H1 (cell line): ENCODE measurements at regions not wholly inside any gene's neighbourhood (a gene's known extent, or its start where the extent isn't known, plus 50 kb on each side); places are given as distances from the start of the nearest gene placed in this dataset.

Source experiments
- CTCF ChIA-PET: fragments of 300-600 bp; sonication (Branson Sonifier 250); formaldehyde crosslinking; loops from one replicate; lab custom pipeline; 2021; ENCODE audit not compliant: partially characterized antibody; lab: Charles Lee
- POLR2A ChIA-PET: fragments of 300-600 bp; sonication (Branson Sonifier 250); formaldehyde crosslinking; loops from one replicate; lab custom pipeline; 2021; ENCODE audit warnings: inconsistent platforms; ENCODE audit not compliant: partially characterized antibody; lab: Charles Lee
- DNase-seq, 2 experiments: peaks; one replicate each; pipeline versions ENCODE4 v3.0.0 to v3.0.0-alpha.2; 2010 to 2022; ENCODE audit warnings: low spot score in 2 of 2, low read depth in 1 of 2, mixed read lengths in 1 of 2
- FAIRE-seq: peaks from 2 replicates; lab custom pipeline; 2011; peaks lifted over from hg19 to GRCh38; lab: Jason Lieb, UNC
- H2AFZ ChIP-seq: 2 replicates; pipeline ENCODE4 v1.8.1; 2012; ENCODE audit warnings: low read length, inconsistent platforms
- H2AK5ac ChIP-seq: 2 replicates; pipeline ENCODE4 v1.6.1; 2013; ENCODE audit warnings: low read depth, low read length
- H2BK120ac ChIP-seq: replicated peaks from 2 replicates; pipeline ENCODE3; 2013; ENCODE audit warnings: low read depth, low read length, inconsistent platforms
- H2BK12ac ChIP-seq: 2 replicates; pipeline ENCODE4 v1.6.1; 2013; ENCODE audit warnings: low read depth, low read length
- H2BK15ac ChIP-seq: 2 replicates; pipeline ENCODE4 v1.6.1; 2013; ENCODE audit warnings: low read length
- H2BK20ac ChIP-seq: 2 replicates; pipeline ENCODE4 v1.6.1; 2013; ENCODE audit warnings: low read length
- H2BK5ac ChIP-seq: 2 replicates; pipeline ENCODE4 v1.6.1; 2013; ENCODE audit warnings: low read depth, low read length
- H3K14ac ChIP-seq: 2 replicates; pipeline ENCODE4 v1.6.1; 2013; ENCODE audit warnings: inconsistent platforms; ENCODE audit not compliant: insufficient read length
- H3K18ac ChIP-seq: 2 replicates; pipeline ENCODE4 v1.6.1; 2013; ENCODE audit warnings: low read length; ENCODE audit errors: extremely low read depth
- H3K23ac ChIP-seq: 2 replicates; pipeline ENCODE4 v1.6.1; 2013; ENCODE audit warnings: inconsistent platforms; ENCODE audit not compliant: insufficient read length
- H3K23me2 ChIP-seq: 2 replicates; pipeline ENCODE4 v1.6.1; 2013; ENCODE audit warnings: low read depth, low read length
- H3K27ac ChIP-seq: 2 replicates; pipeline ENCODE4 v1.6.1; 2011; ENCODE audit warnings: low read depth, low read length, inconsistent platforms
- H3K27me3 ChIP-seq, 4 experiments: replicated peaks in 1 of 4; 1 replicate in 1 of 4; 2 replicates in 3 of 4; pipeline versions ENCODE4 v1.6.1 to v1.8.1; 2011 to 2013; ENCODE audit warnings: low read length in 3 of 4, mild to moderate bottlenecking in 3 of 4, inconsistent platforms in 2 of 4, mixed read lengths in 2 of 4, moderate library complexity in 1 of 4; ENCODE audit not compliant: control insufficient read depth in 3 of 4, insufficient read depth in 3 of 4; ENCODE audit errors: extremely low read depth in 1 of 4
- H3K36me3 ChIP-seq, 4 experiments: 2 replicates each; pipeline versions ENCODE4 v1.6.1 to v1.8.1; 2011 to 2013; ENCODE audit warnings: mild to moderate bottlenecking in 4 of 4, low read length in 3 of 4, moderate library complexity in 2 of 4, control low read depth in 1 of 4, inconsistent platforms in 1 of 4; ENCODE audit not compliant: insufficient read depth in 4 of 4, control insufficient read depth in 2 of 4
- H3K4ac ChIP-seq: replicated peaks from 2 replicates; pipeline ENCODE3; 2013; ENCODE audit warnings: low read length, low read depth, mixed read lengths, inconsistent platforms; ENCODE audit not compliant: insufficient read length
- H3K4me1 ChIP-seq, 4 experiments: replicated peaks in 1 of 4; 1 replicate in 1 of 4; 2 replicates in 3 of 4; pipeline versions ENCODE4 v1.6.1 to v1.8.1; 2011 to 2013; ENCODE audit warnings: low read length in 3 of 4, inconsistent platforms in 2 of 4, mixed read lengths in 1 of 4; ENCODE audit not compliant: insufficient read depth in 4 of 4, control insufficient read depth in 3 of 4
- H3K4me2 ChIP-seq, 2 experiments: 2 replicates each; pipeline versions ENCODE4 v1.6.1 to v1.8.1; 2011 to 2013; ENCODE audit warnings: low read depth in 2 of 2, low read length in 2 of 2, control low read depth in 1 of 2, inconsistent platforms in 1 of 2, mild to moderate bottlenecking in 1 of 2; ENCODE audit not compliant: insufficient read depth in 1 of 2
- H3K4me3 ChIP-seq, 4 experiments: fragments of 200-600, 300-600 bp in 1 of 4; sonication (generic), shearing (Covaris generic), sonication (Bioruptor Twin) in 1 of 4; 2 replicates each; pipeline versions ENCODE4 v1.5.1 to v1.8.1; 2011 to 2016; ENCODE audit warnings: low read length in 4 of 4, low read depth in 3 of 4, control low read depth in 2 of 4, inconsistent platforms in 2 of 4, mild to moderate bottlenecking in 2 of 4, mixed read lengths in 1 of 4, moderate library complexity in 1 of 4; ENCODE audit not compliant: insufficient read depth in 2 of 4; ENCODE audit errors: extremely low read depth in 1 of 4
- H3K56ac ChIP-seq: replicated peaks from 2 replicates; pipeline ENCODE3; 2013; ENCODE audit warnings: low read depth, mild to moderate bottlenecking, mixed read lengths, low read length, inconsistent platforms; ENCODE audit not compliant: insufficient read length
- H3K79me1 ChIP-seq: 2 replicates; pipeline ENCODE4 v1.6.1; 2013; ENCODE audit warnings: low read depth, low read length, control low read depth
- H3K79me2 ChIP-seq, 2 experiments: 2 replicates each; pipeline versions ENCODE4 v1.6.1 to v1.8.1; 2012 to 2013; ENCODE audit warnings: low read length in 2 of 2, mild to moderate bottlenecking in 2 of 2, inconsistent platforms in 1 of 2; ENCODE audit not compliant: insufficient read depth in 2 of 2, control insufficient read depth in 1 of 2
- H3K9ac ChIP-seq, 4 experiments: replicated peaks in 1 of 4; 1 replicate in 1 of 4; 2 replicates in 3 of 4; pipeline versions ENCODE4 v1.6.1 to v1.8.1; 2011 to 2013; ENCODE audit warnings: low read depth in 3 of 4, low read length in 3 of 4, control low read depth in 2 of 4, mild to moderate bottlenecking in 2 of 4, moderate library complexity in 2 of 4, inconsistent platforms in 1 of 4; ENCODE audit errors: extremely low read depth in 1 of 4
- H3K9me3 ChIP-seq, 2 experiments: 2 replicates each; pipeline versions ENCODE4 v1.6.1 to v1.8.1; 2012 to 2013; ENCODE audit warnings: mild to moderate bottlenecking in 2 of 2, moderate library complexity in 2 of 2, control low read depth in 1 of 2, inconsistent platforms in 1 of 2, low read depth in 1 of 2, low read length in 1 of 2, mixed read lengths in 1 of 2; ENCODE audit not compliant: insufficient read depth in 2 of 2
- H4K20me1 ChIP-seq, 2 experiments: replicated peaks in 1 of 2; 2 replicates each; pipeline versions ENCODE3 to v1.8.1; 2011 to 2013; ENCODE audit warnings: inconsistent platforms in 2 of 2, low read length in 2 of 2, mild to moderate bottlenecking in 1 of 2; ENCODE audit not compliant: insufficient read depth in 2 of 2, control insufficient read depth in 1 of 2
- H4K5ac ChIP-seq: 2 replicates; pipeline ENCODE4 v1.6.1; 2013; ENCODE audit warnings: low read length, low read depth, mixed read lengths, inconsistent platforms; ENCODE audit not compliant: insufficient read length
- H4K8ac ChIP-seq: 2 replicates; pipeline ENCODE4 v1.8.0; 2013; ENCODE audit warnings: mild to moderate bottlenecking, moderate library complexity, low read length, inconsistent platforms; ENCODE audit not compliant: insufficient read depth; ENCODE audit errors: extremely low read depth
- H4K91ac ChIP-seq: replicated peaks from 2 replicates; pipeline ENCODE3; 2013; ENCODE audit warnings: low read length, mixed read lengths, inconsistent platforms; ENCODE audit not compliant: insufficient read length
- BCL11A ChIP-seq, 2 experiments: IDR thresholded peaks; one replicate each; pipeline ENCODE4 v1.6.1; 2011; ENCODE audit warnings: low read depth in 2 of 2, low read length in 2 of 2, mild to moderate bottlenecking in 2 of 2
- CHD2 ChIP-seq: IDR thresholded peaks from 2 replicates; pipeline ENCODE4 v1.6.1; 2012; ENCODE audit warnings: low read length, improper control_type of control experiment
- EZH2 ChIP-seq: fragments of 200-600 bp; sonication (generic); IDR thresholded peaks from 2 replicates; pipeline ENCODE4 v1.7.1; 2012; ENCODE audit warnings: low read depth, mild to moderate bottlenecking, moderate library complexity, low read length, inconsistent platforms; ENCODE audit not compliant: severe bottlenecking
- HDAC2 ChIP-seq, 2 experiments: fragments of 300-600 bp in 1 of 2; sonication (generic) in 1 of 2; IDR thresholded peaks; 2 replicates each; pipeline ENCODE4 v1.6.1; 2011 to 2012; ENCODE audit warnings: low read depth in 2 of 2, low read length in 2 of 2, mild to moderate bottlenecking in 2 of 2, moderate library complexity in 2 of 2, borderline replicate concordance in 1 of 2, inconsistent platforms in 1 of 2
- KDM5A ChIP-seq: fragments of 200-600 bp; IDR thresholded peaks from 2 replicates; pipeline ENCODE4 v1.7.1; 2012; ENCODE audit warnings: mild to moderate bottlenecking, low read length, inconsistent platforms, mixed read lengths
- MAFK ChIP-seq: IDR thresholded peaks from 2 replicates; pipeline ENCODE4 v1.6.1; 2012; ENCODE audit warnings: low read depth, mild to moderate bottlenecking, improper control_type of control experiment, low read length
- SIRT6 ChIP-seq: IDR thresholded peaks from one replicate; pipeline ENCODE4 v1.7.1; 2012; ENCODE audit warnings: low read length, inconsistent platforms
- SP1 ChIP-seq: IDR thresholded peaks from 2 replicates; pipeline ENCODE4 v1.6.1; 2011; ENCODE audit warnings: low read depth, low read length
- SP2 ChIP-seq: IDR thresholded peaks from 2 replicates; pipeline ENCODE4 v1.6.1; 2012; ENCODE audit warnings: mild to moderate bottlenecking, low read length, inconsistent platforms
- WGBS, 2 experiments: shearing (Covaris generic) in 1 of 2; methylation state at CpG; one replicate each; pipeline versions ENCODE4 v1.1.6 to v1.1.7; 2013 to 2015; ENCODE audit warnings: low lambda C conversion rate in 2 of 2, mixed read lengths in 2 of 2, inconsistent platforms in 1 of 2, low coverage in 1 of 2, missing lambda C conversion rate in 1 of 2; ENCODE audit not compliant: insufficient replicate concordance in 2 of 2, insufficient coverage in 1 of 2, insufficient read length in 1 of 2; ENCODE audit errors: extremely low coverage in 1 of 2, missing lambda C conversion rate in 1 of 2; 5-methylcytosine and 5-hydroxymethylcytosine counted together

- DNase-seq: no peak
- Histone ChIP-seq H3K79me2 (0 out of 4 replicates have a peak, but pooled peaks cover 0 to 6% of the 10 kb centered on the region in 2 experiments), H3K4ac (no peak overlapping the region), H3K9ac (no peak overlapping the region), H2BK5ac (no peak overlapping the region), H3K23me2 (no peaks in the 10 kb centered on the region; the same call in 1 of the 2 replicates), H3K36me3 (no peaks in the 10 kb centered on the region), H2AK5ac (no peak overlapping the region), H3K4me2 (no peak overlapping the region), H3K14ac (no peak overlapping the region), H3K4me3 (no peak overlapping the region), H2BK120ac (no peak overlapping the region), H3K18ac (no peak overlapping the region), H3K23ac (no peak overlapping the region), H3K27me3 (no peaks in the 10 kb centered on the region), H2BK20ac (no peak overlapping the region), H4K91ac (no peak overlapping the region), H3K79me1 (no peaks in the 10 kb centered on the region), H3K9me3 (no peaks in the 10 kb centered on the region), H3K27ac (no peak overlapping the region), H4K5ac (no peak overlapping the region), H2BK12ac (no peak overlapping the region), H3K4me1 (no peaks in the 10 kb centered on the region), H2BK15ac (no peak overlapping the region), H4K8ac (no peak overlapping the region), H3K56ac (no peak overlapping the region), H2AFZ (no peak overlapping the region), H4K20me1 (peaks cover 2% of the 10 kb centered on the region in 2 experiments)
- POLR2A ChIA-PET: no interaction called here
- CTCF ChIA-PET: no interaction called here
- WGBS, 2 experiments: 80% methylated on average over 2 of the region's 2 CpGs; no CpG with 5 or more reads in 1 of the 2 experiments
- TF ChIP-seq SIRT6: no peak
- no peak for TF ChIP-seq SP1
- TF ChIP-seq KDM5A: no peak
- TF ChIP-seq CHD2: no peak
- no peak for TF ChIP-seq SP2
- TF ChIP-seq BCL11A (IDR thresholded peaks at IDR 0.05; ENCODE audit: low read depth in 2 of 2, low read length in 2 of 2): no peak
- TF ChIP-seq MAFK: no peak
- no peak for TF ChIP-seq EZH2
- TF ChIP-seq HDAC2 (IDR thresholded peaks at IDR 0.05; ENCODE audit: borderline replicate concordance in 1 of 2, low read depth in 2 of 2, low read length in 2 of 2): no peak
- FAIRE-seq: no peak
These were observed 266.4 kb upstream of the CAND1 start for GRCh38 chr12:67002720-67003119.
